Endothelial cell (in vitro differentiated cells): ENCODE measurements at regions not wholly inside any gene's neighbourhood (a gene's known extent, or its start where the extent isn't known, plus 50 kb on each side); places are given as distances from the start of the nearest gene placed in this dataset.

Source experiments
- DNase-seq: peaks from one replicate; pipeline ENCODE4 v3.0.0; 2021; ENCODE audit warnings: low spot score
- H3K27ac Mint-ChIP-seq: one replicate; pipeline ENCODE4 v1.8.0; 2021; ENCODE audit warnings: mixed read lengths, inconsistent platforms; ENCODE audit not compliant: unreplicated experiment
- H3K27me3 Mint-ChIP-seq: one replicate; pipeline ENCODE4 v1.8.0; 2021; ENCODE audit warnings: mild to moderate bottlenecking, moderate library complexity, mixed read lengths, inconsistent platforms; ENCODE audit not compliant: unreplicated experiment
- H3K36me3 Mint-ChIP-seq: one replicate; pipeline ENCODE4 v1.8.0; 2021; ENCODE audit warnings: mild to moderate bottlenecking, low read depth, mixed read lengths, inconsistent platforms; ENCODE audit not compliant: unreplicated experiment
- H3K4me1 Mint-ChIP-seq: one replicate; pipeline ENCODE4 v1.8.0; 2021; ENCODE audit warnings: mild to moderate bottlenecking, mixed read lengths, inconsistent platforms; ENCODE audit not compliant: unreplicated experiment
- H3K4me3 Mint-ChIP-seq: one replicate; pipeline ENCODE4 v1.8.0; 2021; ENCODE audit warnings: mild to moderate bottlenecking, mixed read lengths, inconsistent platforms; ENCODE audit not compliant: unreplicated experiment
- H3K9me3 Mint-ChIP-seq: one replicate; pipeline ENCODE4 v1.8.0; 2021; ENCODE audit warnings: mixed read lengths, inconsistent platforms; ENCODE audit not compliant: unreplicated experiment
- TF ChIP-seq, protein P1 (sequence below): fragments of 200-600 bp; sonication (generic); IDR thresholded peaks from one replicate; pipeline ENCODE4 v1.5.0; 2021; ENCODE audit warnings: antibody characterized with exemption; ENCODE audit not compliant: unreplicated experiment

GRCh38 chr9:95822583-95823431, 52.7 kb upstream of the ERCC6L2 start:
- Mint-ChIP-seq H3K27me3 (peaks cover 2% of the 10 kb centered on the region), H3K36me3 (no peaks in the 10 kb centered on the region), H3K4me1 (peaks cover 35% of the 10 kb centered on the region), H3K9me3 (no peaks in the 10 kb centered on the region), H3K4me3 (no peak overlapping the region), H3K27ac (no peak overlapping the region)
- no peak for DNase-seq
- TF ChIP-seq, protein P1, sequence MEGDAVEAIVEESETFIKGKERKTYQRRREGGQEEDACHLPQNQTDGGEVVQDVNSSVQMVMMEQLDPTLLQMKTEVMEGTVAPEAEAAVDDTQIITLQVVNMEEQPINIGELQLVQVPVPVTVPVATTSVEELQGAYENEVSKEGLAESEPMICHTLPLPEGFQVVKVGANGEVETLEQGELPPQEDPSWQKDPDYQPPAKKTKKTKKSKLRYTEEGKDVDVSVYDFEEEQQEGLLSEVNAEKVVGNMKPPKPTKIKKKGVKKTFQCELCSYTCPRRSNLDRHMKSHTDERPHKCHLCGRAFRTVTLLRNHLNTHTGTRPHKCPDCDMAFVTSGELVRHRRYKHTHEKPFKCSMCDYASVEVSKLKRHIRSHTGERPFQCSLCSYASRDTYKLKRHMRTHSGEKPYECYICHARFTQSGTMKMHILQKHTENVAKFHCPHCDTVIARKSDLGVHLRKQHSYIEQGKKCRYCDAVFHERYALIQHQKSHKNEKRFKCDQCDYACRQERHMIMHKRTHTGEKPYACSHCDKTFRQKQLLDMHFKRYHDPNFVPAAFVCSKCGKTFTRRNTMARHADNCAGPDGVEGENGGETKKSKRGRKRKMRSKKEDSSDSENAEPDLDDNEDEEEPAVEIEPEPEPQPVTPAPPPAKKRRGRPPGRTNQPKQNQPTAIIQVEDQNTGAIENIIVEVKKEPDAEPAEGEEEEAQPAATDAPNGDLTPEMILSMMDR, result no peak

- Mint-ChIP-seq H3K9me3 (no peaks in the 10 kb centered on the region), H3K36me3 (no peaks in the 10 kb centered on the region), H3K4me1 (peaks cover 32% of the 10 kb centered on the region), H3K4me3 (peak overlapping the region; percentile 21), H3K27me3 (peaks cover 2% of the 10 kb centered on the region), H3K27ac (no peak overlapping the region)
- TF ChIP-seq, protein P1, result no peak
- DNase-seq, result no peak
Observed at GRCh38 chr9:95822015-95822414, 53.5 kb upstream of the ERCC6L2 start.

DNA sequence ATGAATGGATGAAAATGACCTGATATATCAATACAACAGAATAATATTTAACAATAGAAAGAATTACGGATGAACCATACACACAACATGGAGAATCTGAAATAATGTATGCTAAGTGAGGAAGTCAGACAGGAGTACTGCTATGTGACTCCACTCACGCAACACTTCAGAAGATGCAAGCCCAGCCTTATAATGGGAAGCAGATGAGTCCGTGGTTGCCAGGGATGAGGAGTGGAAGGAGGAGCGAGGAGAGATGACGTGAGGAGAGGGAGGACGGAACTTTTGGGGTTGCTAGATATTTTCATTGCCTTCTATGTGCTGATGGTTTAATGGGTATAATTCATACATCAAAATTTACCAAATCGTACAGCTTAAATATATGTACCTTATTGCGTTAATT, 55.4 kb upstream of the ERCC6L2 start:
- DNase-seq, result no peak
- H3K9me3 Mint-ChIP-seq, result no peaks in the 10 kb centered on the region

GRCh38 chr9:95819636-95820035, 55.9 kb upstream of the ERCC6L2 start:
- peaks cover 4% of the 10 kb centered on the region for H3K27me3 Mint-ChIP-seq
- peaks cover 34% of the 10 kb centered on the region for H3K4me1 Mint-ChIP-seq
- H3K27ac Mint-ChIP-seq, result peak overlapping the region; percentile 81
- H3K4me3 Mint-ChIP-seq, result no peak overlapping the region
- TF ChIP-seq, protein P1, result no peak
- H3K36me3 Mint-ChIP-seq, result no peaks in the 10 kb centered on the region
- no peaks in the 10 kb centered on the region for H3K9me3 Mint-ChIP-seq
- peak; percentile 17 for DNase-seq

More for the DNA sequence above, 55.4 kb upstream of the ERCC6L2 start:
- Mint-ChIP-seq H3K4me1 (peaks cover 31% of the 10 kb centered on the region), H3K27ac (peak overlapping the region; percentile 81), H3K36me3 (no peaks in the 10 kb centered on the region), H3K27me3 (peaks cover 2% of the 10 kb centered on the region), H3K4me3 (no peak overlapping the region)
- TF ChIP-seq, protein P1, result no peak

DNA sequence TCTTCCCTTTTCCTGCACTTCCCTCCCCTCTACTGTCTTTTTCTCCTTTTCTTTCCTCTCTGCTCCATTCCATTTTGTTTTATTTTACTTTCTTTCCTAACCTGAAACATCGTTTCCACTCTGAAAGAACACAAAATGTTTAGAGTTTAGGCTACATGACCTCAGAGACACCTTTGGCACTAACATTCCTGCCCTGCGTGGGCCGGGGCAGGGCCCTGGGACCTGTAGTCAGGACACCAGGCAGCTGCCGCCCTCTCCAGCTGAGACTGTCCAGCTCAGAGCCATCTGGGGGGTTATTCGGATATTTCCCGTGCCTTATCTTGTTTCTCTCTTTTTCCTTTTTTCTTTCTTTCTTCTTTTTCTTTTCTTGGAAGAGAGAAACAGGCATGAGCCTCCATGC, 58.3 kb upstream of the ERCC6L2 start:
- no peak for DNase-seq
- peaks cover 39% of the 10 kb centered on the region for H3K4me1 Mint-ChIP-seq
- H3K27me3 Mint-ChIP-seq, result peaks cover 5% of the 10 kb centered on the region
- TF ChIP-seq, protein P1, result no peak
- H3K9me3 Mint-ChIP-seq, result no peaks in the 10 kb centered on the region
- no peak overlapping the region for H3K27ac Mint-ChIP-seq
- no peaks in the 10 kb centered on the region for H3K36me3 Mint-ChIP-seq
- H3K4me3 Mint-ChIP-seq, result no peak overlapping the region
